Lung (tissue), 11 donors: ENCODE measurements at regions not wholly inside any gene's neighbourhood (a gene's known extent, or its start where the extent isn't known, plus 50 kb on each side); places are given as distances from the start of the nearest gene placed in this dataset.

ENCODE experiments used
- ATAC-seq: fragments of 200-7000 bp; cut with Tn5 transposase; one replicate; pipeline ENCODE4 v1.9.1; 2020; ENCODE audit warnings: moderate number of reproducible peaks; ENCODE audit not compliant: insufficient read depth, low FRiP score
- DNase-seq, 3 donors: peaks; one replicate each; pipeline ENCODE4 v3.0.0-alpha.2; 2013 to 2017
- H3K27ac ChIP-seq, 2 donors: one replicate each; pipeline ENCODE4 v1.5.1; 2013; ENCODE audit warnings: mild to moderate bottlenecking in 2 of 2, moderate library complexity in 2 of 2, control low read depth in 1 of 2, inconsistent platforms in 1 of 2, low read depth in 1 of 2, low read length in 1 of 2
- H3K27me3 ChIP-seq, 3 donors: one replicate each; pipeline ENCODE4 v1.5.1; 2013; ENCODE audit warnings: low read length in 2 of 3; ENCODE audit not compliant: control insufficient read depth in 3 of 3, insufficient read depth in 3 of 3
- H3K36me3 ChIP-seq, 4 donors: one replicate each; pipeline ENCODE4 v1.5.1; 2013; ENCODE audit warnings: low read length in 4 of 4, mild to moderate bottlenecking in 1 of 4, moderate library complexity in 1 of 4; ENCODE audit not compliant: control insufficient read depth in 4 of 4, insufficient read depth in 4 of 4
- H3K4me1 ChIP-seq, 5 donors: one replicate each; pipeline ENCODE4 v1.5.1; 2013; ENCODE audit warnings: low read length in 5 of 5, mild to moderate bottlenecking in 2 of 5, moderate library complexity in 1 of 5; ENCODE audit not compliant: control insufficient read depth in 5 of 5, insufficient read depth in 5 of 5
- H3K4me3 ChIP-seq: one replicate; pipeline ENCODE4 v1.5.1; 2013; ENCODE audit warnings: mild to moderate bottlenecking, control low read depth, moderate library complexity
- H3K9ac ChIP-seq, 2 donors: one replicate each; pipeline ENCODE4 v1.5.1; 2013; ENCODE audit warnings: low read length in 2 of 2, control low read depth in 1 of 2; ENCODE audit not compliant: insufficient read depth in 1 of 2
- H3K9me3 ChIP-seq, 4 donors: one replicate each; pipeline ENCODE4 v1.5.1; 2013; ENCODE audit warnings: low read length in 3 of 4, mild to moderate bottlenecking in 1 of 4, moderate library complexity in 1 of 4; ENCODE audit not compliant: control insufficient read depth in 4 of 4, insufficient read depth in 3 of 4
- WGBS, 2 donors: extraction: QIAGEN DNeasy Blood & Tissue Kit; methylation state at CpG; one replicate each; pipeline ENCODE4 v1.1.7; 2013; 5-methylcytosine and 5-hydroxymethylcytosine counted together
- TF ChIP-seq, protein P1 (sequence below): IDR thresholded peaks from 2 replicates; pipeline ENCODE4 v1.5.1; 2012; ENCODE audit warnings: mild to moderate bottlenecking; ENCODE audit errors: control extremely low read depth, extremely low read depth
- donor health status: control.
- donor health status: control.
- donor health status: Bipolar disorder and iron deficiency.
- donor health status: healthy.
- donor health status: DM: yes; HTN: yes; CAD: no.

DNA sequence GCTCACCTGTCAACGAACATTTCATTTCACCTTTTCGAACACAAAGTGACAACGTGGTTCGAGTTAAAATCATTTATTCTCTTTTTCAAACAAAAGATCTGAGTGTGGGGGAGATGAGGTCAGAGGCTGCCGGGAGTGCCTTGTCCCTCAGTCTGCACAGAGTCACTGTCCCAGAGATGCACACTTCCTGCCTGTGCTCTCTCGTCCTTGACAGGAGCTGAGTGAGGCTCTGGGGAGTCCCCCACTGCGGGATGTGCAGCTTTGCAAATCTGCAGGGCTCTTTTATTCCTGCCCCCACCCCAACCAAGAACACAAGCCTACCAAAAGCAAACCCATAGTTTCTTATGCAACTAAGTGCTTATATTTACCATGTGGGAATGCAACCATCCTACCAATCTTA is 497.8 kb downstream of the EIPR1 start:
- no peak overlapping the region for H3K27ac ChIP-seq
- H3K9me3 ChIP-seq, result peaks cover 0 to 10% (median 2%) of the 10 kb centered on the region in 4 donors
- 51 to 60% methylated on average over 7 of the region's 7 CpGs for WGBS, 2 donors
- H3K27me3 ChIP-seq, result no peaks in the 10 kb centered on the region
- peaks cover 0 to 16% (median 0%) of the 10 kb centered on the region in 5 donors for H3K4me1 ChIP-seq
- TF ChIP-seq, protein P1, sequence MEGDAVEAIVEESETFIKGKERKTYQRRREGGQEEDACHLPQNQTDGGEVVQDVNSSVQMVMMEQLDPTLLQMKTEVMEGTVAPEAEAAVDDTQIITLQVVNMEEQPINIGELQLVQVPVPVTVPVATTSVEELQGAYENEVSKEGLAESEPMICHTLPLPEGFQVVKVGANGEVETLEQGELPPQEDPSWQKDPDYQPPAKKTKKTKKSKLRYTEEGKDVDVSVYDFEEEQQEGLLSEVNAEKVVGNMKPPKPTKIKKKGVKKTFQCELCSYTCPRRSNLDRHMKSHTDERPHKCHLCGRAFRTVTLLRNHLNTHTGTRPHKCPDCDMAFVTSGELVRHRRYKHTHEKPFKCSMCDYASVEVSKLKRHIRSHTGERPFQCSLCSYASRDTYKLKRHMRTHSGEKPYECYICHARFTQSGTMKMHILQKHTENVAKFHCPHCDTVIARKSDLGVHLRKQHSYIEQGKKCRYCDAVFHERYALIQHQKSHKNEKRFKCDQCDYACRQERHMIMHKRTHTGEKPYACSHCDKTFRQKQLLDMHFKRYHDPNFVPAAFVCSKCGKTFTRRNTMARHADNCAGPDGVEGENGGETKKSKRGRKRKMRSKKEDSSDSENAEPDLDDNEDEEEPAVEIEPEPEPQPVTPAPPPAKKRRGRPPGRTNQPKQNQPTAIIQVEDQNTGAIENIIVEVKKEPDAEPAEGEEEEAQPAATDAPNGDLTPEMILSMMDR, result no peak
- DNase-seq, result peak in 1 of 3 donors; percentile 1
- no peak for ATAC-seq
- H3K9ac ChIP-seq, result no peak overlapping the region
- H3K36me3 ChIP-seq, result no peaks in the 10 kb centered on the region
- no peak overlapping the region for H3K4me3 ChIP-seq

DNA sequence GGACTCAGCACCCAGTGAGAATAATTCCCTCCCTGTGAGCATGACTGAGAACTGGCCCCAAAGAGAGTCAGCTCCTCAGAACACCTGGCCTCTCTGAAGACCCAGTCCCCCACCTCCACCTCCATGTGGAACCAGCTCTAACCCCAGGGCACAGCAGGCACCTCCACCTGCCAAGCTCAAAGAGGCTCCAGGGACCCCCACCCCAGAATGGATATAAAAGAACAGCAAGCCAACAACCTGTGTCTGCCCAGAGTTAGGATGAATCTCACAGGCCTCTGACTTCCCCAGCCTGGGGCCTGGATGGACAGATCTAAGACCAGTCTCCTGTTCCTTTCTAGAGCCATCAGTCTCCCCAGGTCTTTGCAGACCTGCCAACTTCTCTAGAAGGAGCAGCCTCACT is 498.5 kb downstream of the EIPR1 start:
- no peak for ATAC-seq
- DNase-seq, result no peak
- Histone ChIP-seq H3K27ac (no peak overlapping the region), H3K4me3 (no peak overlapping the region), H3K9me3 (peaks cover 0 to 10% (median 2%) of the 10 kb centered on the region in 4 donors), H3K9ac (no peak overlapping the region), H3K36me3 (no peaks in the 10 kb centered on the region), H3K4me1 (peaks cover 0 to 16% (median 0%) of the 10 kb centered on the region in 5 donors), H3K27me3 (no peaks in the 10 kb centered on the region)
- TF ChIP-seq, protein P1, result no peak

DNA sequence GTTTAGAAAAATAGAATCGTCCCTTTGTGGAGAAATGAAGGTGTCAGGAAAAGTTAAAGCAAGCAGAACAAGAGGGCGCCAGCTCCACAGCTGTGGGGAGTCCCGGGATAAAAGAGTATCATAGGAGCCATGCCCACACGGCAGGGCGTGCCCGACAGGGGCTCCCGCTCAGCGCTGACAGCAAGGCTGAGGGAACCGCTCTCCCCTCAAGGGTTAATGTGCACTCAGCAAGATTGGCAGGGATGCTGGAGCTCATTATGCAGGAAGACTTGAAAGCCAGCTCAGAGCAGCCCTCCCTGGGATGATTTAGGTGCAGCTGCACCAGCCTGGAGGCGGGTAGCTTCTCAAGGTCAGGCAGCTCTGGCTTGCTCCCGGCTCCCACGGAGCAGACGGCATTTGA is 500.2 kb downstream of the EIPR1 start:
- Histone ChIP-seq H3K36me3 (no peaks in the 10 kb centered on the region), H3K4me1 (peaks cover 0 to 16% (median 0%) of the 10 kb centered on the region in 5 donors), H3K27me3 (no peaks in the 10 kb centered on the region), H3K27ac (no peak overlapping the region), H3K9me3 (peaks cover 0 to 10% (median 0%) of the 10 kb centered on the region in 4 donors), H3K9ac (no peak overlapping the region), H3K4me3 (no peak overlapping the region)
- ATAC-seq (no peak), DNase-seq (no peak)
- TF ChIP-seq, protein P1, result no peak
- WGBS, 2 donors, result 90 to 96% methylated on average over 13 of the region's 13 CpGs
